HG03460 (cell line): ENCODE measurements at regions not wholly inside any gene's neighbourhood (a gene's known extent, or its start where the extent isn't known, plus 50 kb on each side); places are given as distances from the start of the nearest gene placed in this dataset.

Experiments
- ATAC-seq: cut with Tn5 transposase; IDR thresholded peaks from one replicate; pipeline ENCODE4 v1.9.1; 2021; ENCODE audit not compliant: unreplicated experiment

DNA sequence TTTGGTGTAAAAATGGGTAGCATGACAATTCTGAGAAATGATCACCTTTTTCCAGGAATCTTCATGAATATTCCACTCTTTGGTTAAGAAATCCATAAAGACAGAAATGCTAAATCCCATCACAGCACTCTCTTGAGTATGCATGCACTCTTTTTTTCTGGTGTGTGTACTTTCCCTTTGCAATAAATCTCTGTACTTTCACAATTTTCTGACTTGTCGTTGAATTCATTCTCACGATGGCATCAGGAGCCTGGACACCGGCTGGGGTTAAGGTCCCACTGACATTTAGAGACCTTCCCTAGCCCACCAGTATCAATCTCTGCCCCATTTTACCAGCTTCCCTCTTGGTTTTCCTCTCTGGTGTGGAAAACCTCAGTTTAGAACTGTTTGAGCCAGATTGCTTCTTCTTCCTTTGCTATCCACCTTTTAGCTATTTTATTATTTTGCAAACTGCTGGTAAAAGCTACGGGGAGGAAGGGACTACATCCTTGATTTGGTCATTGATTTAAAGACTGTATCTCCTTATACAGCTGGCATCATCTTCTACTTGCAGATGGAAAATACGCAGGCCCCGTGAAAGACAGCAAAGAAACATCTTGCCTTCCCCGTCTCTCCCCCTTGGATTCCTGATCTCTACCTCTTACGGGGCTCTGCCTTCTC, 59.9 kb upstream of the ZFR start:
- no peak for ATAC-seq

DNA sequence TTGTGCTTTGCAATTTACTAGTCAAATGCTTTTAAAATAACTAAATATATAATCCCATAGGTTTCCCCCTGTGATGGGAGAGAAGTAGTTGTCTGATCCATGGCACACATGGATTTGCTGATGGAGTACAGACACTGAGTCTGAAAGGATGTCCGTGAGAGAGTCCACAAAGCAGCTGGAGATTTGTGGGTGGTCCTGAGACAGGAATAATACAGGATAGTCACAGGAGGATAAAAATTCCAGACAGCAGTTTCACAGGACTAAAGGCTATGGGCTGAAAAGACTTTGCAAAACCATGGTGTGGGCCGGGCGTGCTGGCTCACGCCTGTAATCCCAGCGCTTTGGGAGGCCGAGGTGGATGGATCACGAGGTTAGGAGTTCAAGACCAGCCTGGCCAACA, 58.7 kb upstream of the ZFR start:
- no peak for ATAC-seq

DNA sequence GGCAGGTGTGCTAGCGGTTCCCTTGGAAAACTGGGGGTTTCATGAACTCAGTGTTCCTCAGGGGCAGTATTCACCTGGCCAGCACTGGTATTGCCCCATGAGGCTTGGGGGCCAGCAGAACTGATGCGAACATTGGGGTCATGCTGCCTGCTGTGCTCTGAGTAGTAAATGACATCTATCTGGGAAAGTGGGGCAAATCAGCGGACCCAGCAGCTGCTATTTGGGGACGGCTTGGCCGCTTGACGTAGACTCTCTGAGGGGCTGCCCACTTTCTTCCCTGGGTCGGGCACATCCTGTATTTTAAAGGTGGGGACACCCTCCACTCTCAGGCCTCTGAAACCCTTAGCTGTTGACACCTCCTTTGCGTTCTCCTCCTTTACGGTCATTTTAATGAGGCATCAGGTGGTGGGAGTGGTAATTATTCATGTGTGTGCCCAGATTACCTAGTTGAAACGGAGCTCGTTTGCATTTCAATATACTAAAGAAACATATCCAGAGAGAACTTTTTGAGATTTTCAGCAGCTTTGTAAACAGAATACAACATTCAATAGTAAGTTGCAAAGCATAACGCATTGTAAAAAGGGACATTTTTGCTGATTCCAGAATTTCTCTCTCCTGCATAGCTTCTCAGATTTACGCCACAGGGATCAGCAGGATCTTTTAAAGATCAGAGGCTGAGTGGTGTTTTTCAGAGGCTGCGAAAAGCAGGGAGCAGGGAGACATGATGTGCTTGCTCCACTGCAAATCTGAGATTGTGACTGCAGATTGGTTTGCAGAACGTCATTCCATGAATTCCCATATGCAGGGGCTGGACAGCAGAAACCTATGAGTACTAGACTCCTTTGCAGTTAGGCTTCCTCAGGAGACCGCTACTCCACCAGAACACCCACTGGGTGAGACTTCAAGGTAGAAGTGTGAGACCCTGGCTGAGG, 56.8 kb upstream of the ZFR start:
- no peak for ATAC-seq

GRCh38 chr5:32500181-32500580, 55.6 kb upstream of the ZFR start:
- ATAC-seq = no peak

DNA sequence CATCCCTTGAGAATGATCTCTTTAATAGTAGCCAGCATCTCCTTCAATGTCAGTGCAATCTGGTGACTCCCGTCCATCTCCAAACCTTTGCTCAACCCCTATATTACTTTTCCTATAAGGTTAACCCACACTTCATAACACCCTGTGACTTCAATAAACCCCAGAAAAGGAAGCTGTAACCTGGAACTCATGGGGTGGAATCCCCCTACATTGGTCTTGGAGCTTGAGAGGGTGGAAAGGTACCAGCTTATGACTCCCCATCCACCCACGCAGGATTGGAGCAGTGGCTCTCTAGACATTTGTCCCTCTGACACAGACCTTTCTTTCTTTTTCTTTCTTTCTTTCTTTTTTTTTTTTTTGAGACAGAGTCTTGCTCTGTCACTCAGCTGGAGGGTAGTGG, 54.7 kb upstream of the ZFR start:
- no peak for ATAC-seq

GRCh38 chr5:32498484-32498883, 53.9 kb upstream of the ZFR start:
- no peak for ATAC-seq

DNA sequence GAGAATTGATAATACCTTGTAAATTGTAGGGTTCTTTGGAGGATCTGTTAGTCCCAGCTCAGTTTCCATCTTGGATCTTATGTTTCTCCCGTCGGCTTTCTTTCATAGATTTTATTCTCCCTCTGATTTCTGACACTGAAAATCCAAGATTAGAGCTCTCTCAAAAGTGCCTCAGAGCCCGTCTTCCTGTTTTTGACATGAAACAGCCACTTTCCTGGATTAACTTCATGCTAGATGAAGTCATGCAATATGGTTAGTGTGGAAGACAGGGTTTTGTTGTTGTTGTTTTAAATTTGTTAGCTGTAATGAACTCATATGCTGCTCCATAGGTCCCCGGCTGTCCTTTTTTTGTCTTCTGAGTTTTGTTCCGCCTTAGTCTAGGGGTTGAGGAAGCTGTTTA, 51.6 kb upstream of the ZFR start:
- no peak for ATAC-seq

DNA sequence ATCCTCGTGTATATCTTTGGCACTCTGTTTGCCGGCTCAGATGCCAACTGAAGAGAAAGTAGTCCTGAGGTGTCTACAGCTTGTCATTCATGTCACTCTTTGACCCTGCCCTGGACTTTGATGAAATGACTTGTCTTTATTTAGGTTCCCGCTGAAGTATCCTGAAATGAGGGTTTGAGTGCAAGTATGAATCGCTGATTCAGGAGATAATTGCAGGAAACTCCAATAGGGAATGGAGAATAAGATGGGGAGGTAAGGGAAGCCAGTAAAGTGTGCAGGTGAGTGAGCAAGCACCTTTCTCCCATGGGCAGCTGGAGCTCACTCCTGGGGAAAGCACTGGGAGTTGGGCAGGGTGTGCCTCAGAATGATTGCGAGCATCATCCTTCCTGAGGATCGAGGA, 50.3 kb upstream of the ZFR start:
- ATAC-seq = no peak
